HG02870 (cell line): ENCODE measurements at regions not wholly inside any gene's neighbourhood (a gene's known extent, or its start where the extent isn't known, plus 50 kb on each side); places are given as distances from the start of the nearest gene placed in this dataset.
A peak's percentile ranks its signal among the peaks of the same experiment; 100 is the strongest.

ENCODE experiments used
- ATAC-seq: cut with Tn5 transposase; IDR thresholded peaks from one replicate; pipeline ENCODE4 v1.9.1; 2021; ENCODE audit warnings: mild to moderate bottlenecking, moderate library complexity; ENCODE audit not compliant: unreplicated experiment

- ATAC-seq = no peak
Measured at GRCh38 chr12:92089559-92089958, 56.1 kb downstream of the BTG1 start.

GRCh38 chr12:92088805-92089204, 56.8 kb downstream of the BTG1 start:
- no peak for ATAC-seq

- ATAC-seq = no peak
Measured at GRCh38 chr12:92085736-92086040, 60.0 kb downstream of the BTG1 start.

- ATAC-seq = peak; percentile 85
Measured at GRCh38 chr12:92085040-92085735, 60.5 kb downstream of the BTG1 start.

- ATAC-seq = no peak
Measured at GRCh38 chr12:92080911-92081285, 64.7 kb downstream of the BTG1 start.

- no peak for ATAC-seq
Measured at GRCh38 chr12:92079054-92079385, 66.6 kb downstream of the BTG1 start.

GRCh38 chr12:92078167-92079053, 67.2 kb downstream of the BTG1 start:
- ATAC-seq = no peak

GRCh38 chr12:92077530-92077929, 68.1 kb downstream of the BTG1 start:
- no peak for ATAC-seq

GRCh38 chr12:92076101-92076500, 69.5 kb downstream of the BTG1 start:
- ATAC-seq = no peak

GRCh38 chr12:92075425-92075914, 70.2 kb downstream of the BTG1 start:
- no peak for ATAC-seq

GRCh38 chr12:92074889-92075288, 70.8 kb downstream of the BTG1 start:
- no peak for ATAC-seq

GRCh38 chr12:92073094-92073493, 72.6 kb downstream of the BTG1 start:
- no peak for ATAC-seq

- no peak for ATAC-seq
Measured at GRCh38 chr12:92072112-92072511, 73.5 kb downstream of the BTG1 start.

- no peak for ATAC-seq
Measured at GRCh38 chr12:92070864-92071445, 74.7 kb downstream of the BTG1 start.

- no peak for ATAC-seq
Measured at GRCh38 chr12:92070054-92070863, 75.4 kb downstream of the BTG1 start.

- ATAC-seq = no peak
Measured at GRCh38 chr12:92068459-92068858, 77.2 kb downstream of the BTG1 start.

GRCh38 chr12:92065639-92066038, 80.0 kb downstream of the BTG1 start:
- ATAC-seq = peak; percentile 38

- ATAC-seq = peak; percentile 74
Measured at GRCh38 chr12:92065018-92065499, 80.6 kb downstream of the BTG1 start.

GRCh38 chr12:92064422-92064821, 81.2 kb downstream of the BTG1 start:
- no peak for ATAC-seq

GRCh38 chr12:92063641-92064040, 82.0 kb downstream of the BTG1 start:
- no peak for ATAC-seq
